SK-N-MC (cell line): ENCODE measurements at regions not wholly inside any gene's neighbourhood (a gene's known extent, or its start where the extent isn't known, plus 50 kb on each side); places are given as distances from the start of the nearest gene placed in this dataset.

Source experiments
- EZH2 ChIP-seq: fragments of 200-600 bp; sonication (generic); IDR thresholded peaks from one replicate; pipeline ENCODE4 v1.6.1; 2017; ENCODE audit warnings: antibody characterized with exemption
- FOXP2 ChIP-seq: optimal IDR thresholded peaks from 2 replicates; pipeline ENCODE3; 2011; ENCODE audit warnings: mild to moderate bottlenecking, moderate library complexity; ENCODE audit not compliant: insufficient read depth; ENCODE audit errors: extremely low read length, control extremely low read depth
- POLR2AphosphoS5 ChIP-seq: IDR thresholded peaks from 2 replicates; pipeline ENCODE4 v1.6.1; 2012; ENCODE audit warnings: mild to moderate bottlenecking, low read depth, low read length, borderline replicate concordance

DNA sequence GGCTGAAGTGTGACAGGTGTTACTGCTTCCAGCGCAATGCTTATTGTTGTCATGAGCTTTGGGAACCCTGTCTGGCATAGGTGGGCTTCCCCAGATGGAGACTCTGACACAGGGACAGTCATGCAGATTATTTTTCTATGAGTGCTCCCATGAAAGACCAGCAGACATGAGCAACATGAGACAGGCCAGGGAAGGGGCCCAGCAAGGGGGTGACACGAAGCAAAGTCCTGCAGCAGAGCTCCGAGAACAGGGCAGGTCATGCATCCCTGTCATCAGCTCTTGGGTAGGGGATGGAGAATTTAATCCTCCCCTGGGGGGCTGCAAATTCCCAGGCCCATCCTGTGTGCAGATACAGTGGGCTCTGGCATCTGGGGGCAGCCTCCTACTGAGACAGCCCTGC lies 77.4 kb downstream of the CTAGE1 start:
- TF ChIP-seq EZH2 (no peak), POLR2AphosphoS5 (no peak), FOXP2 (no peak)
